ENCODE measurements at regions not wholly inside any gene's neighbourhood (a gene's known extent, or its start where the extent isn't known, plus 50 kb on each side); places are given as distances from the start of the nearest gene placed in this dataset.

- no peak for DNase-seq (ENCODE audit: low read depth)
- no peak for TF ChIP-seq CTCF (conservative IDR thresholded peaks at IDR 0.05; ENCODE audit: low read depth, low read length)
- no peak overlapping the region for H3K4me3 ChIP-seq (ENCODE audit: low read length)
These were observed 339.2 kb downstream of the DCAF12L2 start for GRCh38 chrX:125826774-125827451.

- TF ChIP-seq CTCF (conservative IDR thresholded peaks at IDR 0.05; ENCODE audit: low read depth, low read length) = no peak
- no peak overlapping the region for H3K4me3 ChIP-seq (ENCODE audit: low read length)
- DNase-seq (ENCODE audit: low read depth) = no peak
These were observed 319.8 kb downstream of the DCAF12L2 start for GRCh38 chrX:125846271-125846670.

- no peak overlapping the region for H3K4me3 ChIP-seq (ENCODE audit: low read length)
- no peak for TF ChIP-seq CTCF (conservative IDR thresholded peaks at IDR 0.05; ENCODE audit: low read depth, low read length)
- DNase-seq (ENCODE audit: low read depth) = no peak
These were observed 315.4 kb downstream of the DCAF12L2 start for GRCh38 chrX:125850693-125851092.

GRCh38 chrX:125883169-125883568 is 282.9 kb downstream of the DCAF12L2 start:
- no peak for DNase-seq (ENCODE audit: low read depth)
- no peak overlapping the region for H3K4me3 ChIP-seq (ENCODE audit: low read length)
- no peak for TF ChIP-seq CTCF (conservative IDR thresholded peaks at IDR 0.05; ENCODE audit: low read depth, low read length)

- DNase-seq (ENCODE audit: low read depth) = no peak
- TF ChIP-seq CTCF (conservative IDR thresholded peaks at IDR 0.05; ENCODE audit: low read depth, low read length) = no peak
- H3K4me3 ChIP-seq (ENCODE audit: low read length) = no peak overlapping the region
These were observed 271.1 kb downstream of the DCAF12L2 start for GRCh38 chrX:125894947-125895346.

GRCh38 chrX:125895518-125895917 is 270.6 kb downstream of the DCAF12L2 start:
- H3K4me3 ChIP-seq (ENCODE audit: low read length) = no peak overlapping the region
- TF ChIP-seq CTCF (conservative IDR thresholded peaks at IDR 0.05; ENCODE audit: low read depth, low read length) = no peak
- DNase-seq (ENCODE audit: low read depth) = no peak

GRCh38 chrX:125926295-125926694 is 239.8 kb downstream of the DCAF12L2 start:
- H3K4me3 ChIP-seq (ENCODE audit: low read length) = no peak overlapping the region
- no peak for DNase-seq (ENCODE audit: low read depth)
- no peak for TF ChIP-seq CTCF (conservative IDR thresholded peaks at IDR 0.05; ENCODE audit: low read depth, low read length)

Data from retinal pigment epithelial cell (primary cell).